Ectodermal cell (in vitro differentiated cells): ENCODE measurements at regions not wholly inside any gene's neighbourhood (a gene's known extent, or its start where the extent isn't known, plus 50 kb on each side); places are given as distances from the start of the nearest gene placed in this dataset.

Experiments used
- H3K27ac ChIP-seq: 2 replicates; pipeline ENCODE4 v1.7.0; 2013; ENCODE audit warnings: mild to moderate bottlenecking, low read depth, low read length; ENCODE audit not compliant: insufficient read depth, poor library complexity, severe bottlenecking
- H3K27me3 ChIP-seq: 2 replicates; pipeline ENCODE4 v1.7.0; 2013; ENCODE audit warnings: mild to moderate bottlenecking, low read length; ENCODE audit not compliant: insufficient read depth, control insufficient read depth, poor library complexity, severe bottlenecking
- H3K36me3 ChIP-seq: one replicate; pipeline ENCODE4 v1.7.0; 2013; ENCODE audit warnings: low read length; ENCODE audit not compliant: control insufficient read depth, insufficient read depth
- H3K4me1 ChIP-seq: one replicate; pipeline ENCODE4 v1.7.0; 2013; ENCODE audit warnings: low read length; ENCODE audit not compliant: control insufficient read depth, insufficient read depth
- H3K4me3 ChIP-seq: 2 replicates; pipeline ENCODE4 v1.7.0; 2013; ENCODE audit warnings: low read depth, low read length, control low read depth; ENCODE audit not compliant: insufficient read depth
- H3K9me3 ChIP-seq: 2 replicates; pipeline ENCODE4 v1.7.0; 2013; ENCODE audit warnings: mild to moderate bottlenecking, low read length, moderate library complexity; ENCODE audit not compliant: control insufficient read depth
- WGBS, 2 experiments: methylation state at CpG; one replicate each; pipeline ENCODE4 v1.1.7; 2013; ENCODE audit warnings: missing lambda C conversion rate in 2 of 2; 5-methylcytosine and 5-hydroxymethylcytosine counted together

DNA sequence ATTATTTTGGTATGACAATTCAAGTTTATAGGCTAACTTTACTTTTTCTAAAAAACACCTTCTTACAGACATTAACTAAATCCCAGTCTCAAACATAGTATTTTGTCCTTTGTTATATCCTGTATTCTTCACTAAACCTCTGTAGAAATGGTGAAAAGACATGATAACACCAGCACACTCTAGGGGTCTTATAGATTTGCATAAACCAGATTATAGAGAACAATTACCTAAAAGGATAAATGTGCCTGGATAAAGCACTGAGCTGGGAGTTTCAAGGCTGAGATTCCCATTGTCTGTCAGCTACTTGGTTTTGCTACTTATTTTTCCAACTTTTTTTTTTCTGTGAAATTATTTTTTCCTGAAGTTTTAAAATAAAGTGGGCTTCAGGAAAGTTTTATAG is 1288.6 kb upstream of the TMPRSS15 start:
- no peak overlapping the region for H3K27ac ChIP-seq
- no peaks in the 10 kb centered on the region for H3K9me3 ChIP-seq
- no peaks in the 10 kb centered on the region for H3K27me3 ChIP-seq
- no peaks in the 10 kb centered on the region for H3K36me3 ChIP-seq
- H3K4me3 ChIP-seq: no peak overlapping the region
- H3K4me1 ChIP-seq: no peaks in the 10 kb centered on the region

DNA sequence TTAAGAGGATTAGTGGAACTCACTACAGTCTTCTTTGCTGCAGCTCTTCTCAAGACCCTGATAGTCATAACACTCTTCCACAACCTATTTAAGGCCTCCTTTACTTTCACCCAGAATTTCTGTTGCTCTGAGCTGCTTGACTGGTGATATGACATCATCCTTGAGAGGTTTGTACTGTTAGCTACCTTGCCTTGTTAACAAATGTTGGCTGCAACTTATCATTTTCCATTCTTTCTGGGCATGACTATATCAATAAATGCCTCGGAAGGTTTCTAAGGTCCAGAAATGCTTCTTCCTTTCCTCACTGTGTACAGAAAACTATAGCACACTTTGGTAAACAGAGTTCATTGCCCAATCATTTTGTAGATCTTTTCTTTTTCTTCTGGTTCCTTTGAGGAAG is 1292.2 kb upstream of the TMPRSS15 start:
- 51 to 58% methylated on average over 1 of the region's 1 CpG for WGBS, 2 experiments
- H3K4me1 ChIP-seq: no peaks in the 10 kb centered on the region
- no peaks in the 10 kb centered on the region for H3K36me3 ChIP-seq
- H3K27me3 ChIP-seq: no peaks in the 10 kb centered on the region
- H3K4me3 ChIP-seq: no peak overlapping the region
- H3K9me3 ChIP-seq: no peaks in the 10 kb centered on the region
- H3K27ac ChIP-seq: no peak overlapping the region

DNA sequence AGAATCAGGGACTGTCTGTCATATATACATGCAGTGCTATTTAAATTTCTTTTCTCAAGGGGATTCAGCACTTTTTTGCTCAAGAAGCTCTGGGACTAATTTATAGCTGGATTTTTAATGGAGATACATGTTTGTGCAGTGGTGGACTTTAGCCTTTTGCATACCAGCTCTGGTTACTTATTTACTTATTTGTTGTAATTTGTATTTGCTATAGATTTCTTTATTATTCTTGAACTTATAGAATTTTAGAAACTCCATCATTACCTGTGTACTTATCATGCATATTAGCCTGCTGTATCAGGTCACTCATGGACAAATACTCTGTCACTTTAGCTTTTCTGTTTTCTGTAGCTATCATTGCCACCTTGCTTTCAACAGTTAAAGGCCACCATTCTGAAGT is 1296.9 kb upstream of the TMPRSS15 start:
- no peak overlapping the region for H3K4me3 ChIP-seq
- H3K27ac ChIP-seq: no peak overlapping the region
- no peaks in the 10 kb centered on the region for H3K27me3 ChIP-seq
- H3K36me3 ChIP-seq: no peaks in the 10 kb centered on the region
- no peaks in the 10 kb centered on the region for H3K9me3 ChIP-seq
- no peaks in the 10 kb centered on the region for H3K4me1 ChIP-seq

DNA sequence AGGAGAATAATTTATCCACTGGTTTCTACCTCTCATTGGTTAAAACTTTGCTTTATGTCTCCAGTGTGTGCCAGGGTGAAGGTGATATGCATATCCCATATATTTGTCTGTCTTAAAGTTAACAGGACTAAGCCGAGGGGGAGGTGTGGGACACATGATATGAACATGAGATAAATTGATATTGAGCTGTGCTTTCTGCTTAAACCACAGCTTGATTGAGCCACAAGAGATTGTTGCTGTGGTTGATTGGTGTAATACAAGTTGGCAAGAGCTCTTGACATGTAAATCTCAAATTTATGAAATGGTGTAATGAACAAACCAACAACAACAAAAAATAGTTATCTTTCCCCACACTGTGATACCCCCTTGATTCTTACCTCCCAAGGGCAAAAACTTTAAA is 1295.5 kb upstream of the NCAM2 start:
- Histone ChIP-seq H3K4me1 (no peaks in the 10 kb centered on the region), H3K27ac (no peak overlapping the region), H3K27me3 (no peaks in the 10 kb centered on the region), H3K9me3 (no peaks in the 10 kb centered on the region), H3K4me3 (no peak overlapping the region), H3K36me3 (no peaks in the 10 kb centered on the region)
- WGBS, 2 experiments: 41 to 56% methylated on average over 1 of the region's 1 CpG

DNA sequence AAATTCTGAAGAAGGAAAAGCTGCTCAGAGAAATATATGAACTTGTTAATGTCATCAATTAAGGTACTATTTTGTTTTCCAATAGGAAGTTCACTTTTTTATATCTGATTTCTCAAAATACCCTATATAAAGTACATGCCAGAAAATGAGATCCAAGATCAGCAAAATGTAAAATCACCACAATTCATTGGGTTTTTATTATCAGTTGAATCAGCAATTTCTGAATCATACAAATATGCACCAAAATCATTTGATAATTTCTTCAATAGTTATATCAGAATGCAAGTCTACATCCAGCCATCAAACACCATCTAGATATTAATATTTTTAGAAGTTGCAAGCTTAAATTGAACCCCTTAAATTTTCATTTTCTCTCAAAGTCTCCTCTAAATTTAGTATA is 1293.4 kb upstream of the NCAM2 start:
- Histone ChIP-seq H3K36me3 (no peaks in the 10 kb centered on the region), H3K4me1 (no peaks in the 10 kb centered on the region), H3K27ac (no peak overlapping the region), H3K9me3 (no peaks in the 10 kb centered on the region), H3K27me3 (no peaks in the 10 kb centered on the region), H3K4me3 (no peak overlapping the region)

DNA sequence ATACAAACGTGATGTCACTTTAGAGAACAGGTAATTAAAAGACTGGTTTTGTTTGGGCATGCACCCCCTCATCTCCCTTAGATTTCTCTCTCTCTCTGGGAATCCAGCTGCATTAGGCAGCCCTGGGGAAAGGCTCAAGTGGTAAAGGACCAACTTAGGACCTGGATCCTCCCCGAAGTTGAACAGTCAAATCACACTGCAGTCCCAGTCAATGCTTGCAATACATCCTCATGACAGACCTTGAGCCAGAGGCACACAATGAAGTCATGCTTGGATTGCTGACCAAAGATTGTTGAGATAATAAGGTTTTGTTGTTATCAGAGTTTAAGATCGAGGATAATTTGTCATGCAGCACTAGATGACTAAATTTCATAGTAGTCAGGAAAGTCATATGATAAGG is 1285.8 kb upstream of the NCAM2 start:
- no peak overlapping the region for H3K4me3 ChIP-seq
- no peaks in the 10 kb centered on the region for H3K9me3 ChIP-seq
- no peak overlapping the region for H3K27ac ChIP-seq
- no peaks in the 10 kb centered on the region for H3K4me1 ChIP-seq
- no peaks in the 10 kb centered on the region for H3K27me3 ChIP-seq
- WGBS, 2 experiments: 96 to 99% methylated on average over 3 of the region's 3 CpGs
- no peaks in the 10 kb centered on the region for H3K36me3 ChIP-seq

DNA sequence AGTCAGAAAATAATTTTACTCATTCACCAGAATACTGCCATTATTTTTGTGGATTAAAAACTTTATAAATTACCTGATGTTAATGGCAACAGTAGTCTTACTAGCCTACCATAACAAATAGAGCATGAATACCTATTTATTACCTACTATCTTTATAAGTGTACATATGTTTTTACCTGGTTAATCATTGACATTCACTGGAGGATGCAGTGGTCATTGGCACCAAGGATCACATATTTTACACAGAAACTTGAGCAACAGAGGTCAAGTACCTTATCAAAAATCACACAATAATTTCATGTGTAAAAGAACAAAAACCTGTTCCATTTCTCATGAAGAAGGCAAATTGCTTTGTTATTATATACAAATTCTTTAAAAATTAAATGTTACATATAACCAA is 1284.9 kb upstream of the NCAM2 start:
- H3K27ac ChIP-seq: no peak overlapping the region
- no peaks in the 10 kb centered on the region for H3K9me3 ChIP-seq
- H3K4me1 ChIP-seq: no peaks in the 10 kb centered on the region
- no peaks in the 10 kb centered on the region for H3K36me3 ChIP-seq
- H3K4me3 ChIP-seq: no peak overlapping the region
- H3K27me3 ChIP-seq: no peaks in the 10 kb centered on the region

DNA sequence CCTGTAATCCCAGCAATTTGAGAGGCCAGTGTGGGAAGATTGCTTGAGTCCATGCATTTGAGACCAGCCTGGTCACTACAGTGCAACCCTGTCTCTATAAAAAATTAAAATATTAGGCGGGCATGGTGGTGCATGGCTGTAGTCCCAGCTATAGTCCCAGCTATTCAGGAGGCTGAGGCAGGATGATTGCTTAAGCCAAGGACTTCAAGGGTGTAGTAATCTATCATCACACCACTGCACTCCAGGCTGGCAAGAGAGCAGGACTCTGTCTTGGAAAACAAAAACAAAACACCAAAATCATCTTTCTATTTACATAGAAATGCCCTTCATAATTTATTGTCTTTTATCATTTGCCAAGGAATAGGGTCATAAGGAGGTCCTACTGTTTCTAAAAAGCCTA is 1274.1 kb upstream of the NCAM2 start:
- 86 to 92% methylated on average over 1 of the region's 1 CpG for WGBS, 2 experiments

DNA sequence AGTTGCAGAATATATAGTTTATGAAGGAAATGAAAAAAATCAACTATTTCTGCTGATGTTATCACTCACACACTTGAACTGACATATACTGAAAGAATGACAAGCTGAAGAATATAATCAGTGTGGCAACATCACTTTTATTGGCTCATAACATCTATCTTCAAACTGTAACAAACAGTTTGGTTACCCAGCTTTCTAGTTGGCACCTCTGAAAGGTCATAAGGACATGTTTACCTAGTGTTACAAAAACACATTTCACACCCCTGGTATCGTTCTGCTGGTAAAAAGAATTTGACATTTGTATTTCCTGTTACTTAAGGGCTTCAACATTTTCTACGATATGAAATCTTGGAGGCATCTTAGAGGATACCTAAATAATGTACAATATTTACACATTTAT is 1267.0 kb upstream of the NCAM2 start:
- 78 to 100% methylated on average over 1 of the region's 2 CpGs for WGBS, 2 experiments
- H3K27me3 ChIP-seq: no peaks in the 10 kb centered on the region
- H3K4me3 ChIP-seq: no peak overlapping the region
- no peaks in the 10 kb centered on the region for H3K9me3 ChIP-seq
- no peaks in the 10 kb centered on the region for H3K36me3 ChIP-seq
- H3K27ac ChIP-seq: no peak overlapping the region
- no peaks in the 10 kb centered on the region for H3K4me1 ChIP-seq

More for the DNA sequence above, 1274.1 kb upstream of the NCAM2 start:
- H3K9me3 ChIP-seq: no peaks in the 10 kb centered on the region
- H3K27ac ChIP-seq: no peak overlapping the region
- H3K36me3 ChIP-seq: no peaks in the 10 kb centered on the region
- no peaks in the 10 kb centered on the region for H3K27me3 ChIP-seq
- no peak overlapping the region for H3K4me3 ChIP-seq
- no peaks in the 10 kb centered on the region for H3K4me1 ChIP-seq

DNA sequence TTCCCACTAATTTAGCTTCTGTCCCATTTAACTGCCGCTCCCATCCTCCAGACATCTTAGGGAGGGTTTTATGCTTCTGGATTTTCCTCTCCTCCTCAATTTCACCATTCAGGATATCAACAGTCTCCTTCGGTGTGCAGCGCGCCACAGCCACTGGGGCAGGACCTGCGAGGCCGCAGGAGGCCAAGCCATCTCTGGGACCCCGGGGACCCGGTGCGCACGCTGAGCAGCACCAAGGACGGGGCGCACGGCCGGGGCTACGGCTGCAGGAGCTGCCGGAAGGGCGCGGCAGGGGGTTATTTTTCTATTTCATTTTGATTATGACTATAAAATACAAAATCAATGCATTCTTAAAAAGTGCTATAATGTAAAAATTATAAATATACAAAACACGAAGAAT is 1238.4 kb upstream of the NCAM2 start:
- H3K4me3 ChIP-seq: no peak overlapping the region
- no peaks in the 10 kb centered on the region for H3K36me3 ChIP-seq
- no peaks in the 10 kb centered on the region for H3K9me3 ChIP-seq
- no peaks in the 10 kb centered on the region for H3K4me1 ChIP-seq
- H3K27me3 ChIP-seq: no peaks in the 10 kb centered on the region
- WGBS, 2 experiments: 95 to 98% methylated on average over 11 to 13 of the region's 19 CpGs
- H3K27ac ChIP-seq: no peak overlapping the region

DNA sequence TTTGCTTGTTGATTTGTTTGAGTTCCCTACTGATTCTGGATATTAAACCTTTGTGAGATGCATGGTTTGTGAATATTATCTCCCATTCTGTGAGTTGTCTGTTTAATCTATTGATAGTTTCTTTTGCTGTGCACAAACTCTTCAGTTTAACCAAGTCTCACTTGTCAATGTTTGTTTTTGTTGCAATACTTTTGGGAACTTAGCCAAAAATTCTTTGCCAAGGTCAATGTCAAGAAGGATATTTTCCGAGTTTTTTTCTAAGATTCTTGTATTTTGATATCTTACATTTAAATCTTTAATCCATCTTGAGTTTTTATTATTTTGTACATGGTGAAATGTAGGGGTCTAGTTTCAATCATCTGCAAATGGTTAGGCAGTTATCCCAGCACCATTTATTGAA is 1230.7 kb upstream of the NCAM2 start:
- Histone ChIP-seq H3K9me3 (no peaks in the 10 kb centered on the region), H3K27me3 (no peaks in the 10 kb centered on the region), H3K4me1 (no peaks in the 10 kb centered on the region), H3K27ac (no peak overlapping the region), H3K36me3 (no peaks in the 10 kb centered on the region), H3K4me3 (no peak overlapping the region)
- 100% methylated on average over 1 of the region's 1 CpG; no CpG with 5 or more reads in 1 of the 2 experiments for WGBS, 2 experiments
